CD4-positive, alpha-beta T cell treated with Interleukin-15 for 4 hours (primary cell): ENCODE measurements at regions not wholly inside any gene's neighbourhood (a gene's known extent, or its start where the extent isn't known, plus 50 kb on each side); places are given as distances from the start of the nearest gene placed in this dataset.
"Not testable (repeated sequence)": the region's sequence is repeated elsewhere in the genome, so short reads cannot be mapped to it uniquely, and the experiment has no call there.

Source experiments
- DNase-seq: peaks from one replicate; pipeline ENCODE4 v3.0.0-alpha.2; 2020; ENCODE audit warnings: low spot score

- DNase-seq, result no peak
Observed at GRCh38 chr2:138390316-138390945, 111.1 kb upstream of the SPOPL start.

GRCh38 chr2:138391946-138392345 lies 109.6 kb upstream of the SPOPL start:
- no peak for DNase-seq

- DNase-seq, result no peak
Observed at GRCh38 chr2:138395565-138396306, 105.8 kb upstream of the SPOPL start.

- no peak for DNase-seq
Observed at GRCh38 chr2:138396843-138397242, 104.7 kb upstream of the SPOPL start.

GRCh38 chr2:138403431-138403927 lies 98.1 kb upstream of the SPOPL start:
- DNase-seq, result no peak

GRCh38 chr2:138414014-138414413 lies 87.6 kb upstream of the SPOPL start:
- no peak for DNase-seq

GRCh38 chr2:138415985-138416384 lies 85.6 kb upstream of the SPOPL start:
- DNase-seq, result no peak

GRCh38 chr2:138418453-138418852 lies 83.1 kb upstream of the SPOPL start:
- DNase-seq, result no peak

- DNase-seq, result no peak
Observed at GRCh38 chr2:138421315-138421970, 80.1 kb upstream of the SPOPL start.

GRCh38 chr2:138421971-138422335 lies 79.6 kb upstream of the SPOPL start:
- DNase-seq, result no peak

- DNase-seq, result no peak
Observed at GRCh38 chr2:138423198-138423597, 78.4 kb upstream of the SPOPL start.

- no peak for DNase-seq
Observed at GRCh38 chr2:138423745-138424144, 77.8 kb upstream of the SPOPL start.

- no peak for DNase-seq
Observed at GRCh38 chr2:138424436-138425140, 77.0 kb upstream of the SPOPL start.

GRCh38 chr2:138426116-138426515 lies 75.5 kb upstream of the SPOPL start:
- not testable (repeated sequence) for DNase-seq

- DNase-seq, result no peak
Observed at GRCh38 chr2:138428710-138429440, 72.7 kb upstream of the SPOPL start.

GRCh38 chr2:138430181-138430580 lies 71.4 kb upstream of the SPOPL start:
- no peak for DNase-seq

- DNase-seq, result no peak
Observed at GRCh38 chr2:138432971-138433370, 68.6 kb upstream of the SPOPL start.

GRCh38 chr2:138433995-138434951 lies 67.3 kb upstream of the SPOPL start:
- DNase-seq, result no peak

- DNase-seq, result no peak
Observed at GRCh38 chr2:138435701-138436100, 65.9 kb upstream of the SPOPL start.

GRCh38 chr2:138439733-138440132 lies 61.8 kb upstream of the SPOPL start:
- no peak for DNase-seq

- no peak for DNase-seq
Observed at GRCh38 chr2:138440759-138441158, 60.8 kb upstream of the SPOPL start.
